ENCODE measurements at regions not wholly inside any gene's neighbourhood (a gene's known extent, or its start where the extent isn't known, plus 50 kb on each side); places are given as distances from the start of the nearest gene placed in this dataset.

DNA sequence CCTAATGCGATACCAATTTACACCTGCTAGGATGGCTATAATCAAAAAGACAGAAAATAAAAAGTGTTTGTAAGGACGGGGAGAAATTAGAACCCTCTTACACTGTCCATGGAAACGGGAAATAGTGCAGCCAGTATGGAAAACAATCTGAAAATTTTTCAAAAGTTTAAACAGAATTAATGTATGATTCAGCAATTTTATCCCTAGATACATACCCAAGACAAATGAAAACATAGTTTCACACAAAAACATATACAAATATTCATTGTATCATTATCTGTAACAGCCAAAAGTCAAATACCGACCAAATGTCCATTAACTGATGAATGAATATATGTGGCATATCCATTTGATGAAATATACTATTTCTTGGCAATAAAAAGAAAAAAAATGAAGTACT is 313.5 kb upstream of the GYPC start:
- TF ChIP-seq POLR2AphosphoS5 (IDR thresholded peaks at IDR 0.05; ENCODE audit: low read depth, low read length) (no peak), POLR2A (IDR thresholded peaks at IDR 0.05; ENCODE audit: low read depth, low read length) (no peak)
